Skin epidermis (tissue), 12 donors: ENCODE measurements at regions not wholly inside any gene's neighbourhood (a gene's known extent, or its start where the extent isn't known, plus 50 kb on each side); places are given as distances from the start of the nearest gene placed in this dataset.

Source experiments
- H3K27ac ChIP-seq, 21 experiments: fragments of 200-600 bp; sonication (generic) in 11 of 21; one replicate each; pipeline ENCODE4 v1.5.0; 2020; ENCODE audit warnings: mild to moderate bottlenecking in 3 of 21, inconsistent platforms in 2 of 21, moderate library complexity in 2 of 21
- H3K4me3 ChIP-seq, 7 experiments: fragments of 200-600 bp; sonication (generic) in 2 of 7; one replicate each; pipeline ENCODE4 v1.5.0; 2020; ENCODE audit warnings: inconsistent platforms in 2 of 7, mild to moderate bottlenecking in 2 of 7, moderate library complexity in 1 of 7

DNA sequence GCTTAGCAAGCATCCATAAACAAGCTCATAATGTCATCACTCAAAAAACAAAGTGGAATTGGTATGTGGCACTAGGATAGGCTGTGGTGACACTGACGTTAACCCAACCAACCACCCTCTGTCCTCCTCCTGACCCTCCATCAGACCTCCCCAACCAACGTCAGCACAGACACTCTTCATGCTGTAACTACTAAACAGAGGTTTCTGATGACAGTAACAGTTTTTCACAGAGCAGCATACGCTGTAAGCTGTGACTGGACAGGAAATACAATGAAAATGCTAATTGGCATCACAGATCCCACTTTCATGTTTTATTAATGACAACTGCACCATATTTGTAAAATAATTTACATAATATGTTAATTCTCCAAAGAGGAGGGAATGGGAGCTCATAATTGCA is 238.0 kb downstream of the IRS2 start:
- Histone ChIP-seq H3K27ac (no peak overlapping the region), H3K4me3 (no peak overlapping the region)

- no peak overlapping the region for H3K27ac ChIP-seq
- no peak overlapping the region for H3K4me3 ChIP-seq
These were observed 238.4 kb downstream of the IRS2 start for GRCh38 chr13:109547942-109548341.

DNA sequence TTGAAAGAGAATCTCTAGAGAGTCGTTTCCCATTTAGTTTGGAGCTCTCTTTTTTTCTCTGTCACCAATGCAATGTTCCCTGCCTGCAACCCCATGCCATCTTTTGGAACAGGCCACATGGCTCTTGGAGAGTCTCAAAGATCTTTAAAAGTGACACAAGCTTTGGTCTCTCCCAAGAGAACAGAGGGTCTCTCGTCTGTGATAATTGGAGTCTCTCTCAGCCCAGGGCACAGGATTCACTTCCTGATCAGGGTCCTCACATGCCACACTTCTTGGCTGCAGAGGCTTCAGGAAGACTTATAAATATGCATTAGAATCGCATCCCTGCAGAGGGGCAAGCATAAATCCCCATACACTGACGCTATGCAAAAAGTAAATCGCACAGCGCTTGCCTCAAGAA is 240.5 kb downstream of the IRS2 start:
- H3K27ac ChIP-seq: no peak overlapping the region
- H3K4me3 ChIP-seq: no peak overlapping the region

DNA sequence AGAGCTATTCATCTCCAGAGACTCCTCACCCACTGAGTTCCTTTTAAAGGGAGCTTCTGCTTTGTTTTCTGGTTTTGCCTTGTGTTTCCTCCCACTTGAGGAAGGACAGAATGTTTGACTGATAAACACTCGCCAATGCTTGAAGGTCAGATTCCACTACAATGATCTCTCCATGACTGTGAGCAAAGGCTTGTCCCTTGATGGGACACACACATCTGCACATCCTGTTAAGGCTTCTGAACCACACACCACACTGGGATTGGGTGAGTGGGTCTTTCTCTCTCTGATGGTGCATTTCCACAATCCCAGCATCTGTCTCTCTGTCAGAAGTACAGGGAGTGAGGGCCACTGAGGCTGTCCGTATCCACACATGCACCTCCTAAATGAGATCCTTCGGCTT is 245.3 kb downstream of the IRS2 start:
- no peak overlapping the region for H3K4me3 ChIP-seq
- no peak overlapping the region for H3K27ac ChIP-seq

DNA sequence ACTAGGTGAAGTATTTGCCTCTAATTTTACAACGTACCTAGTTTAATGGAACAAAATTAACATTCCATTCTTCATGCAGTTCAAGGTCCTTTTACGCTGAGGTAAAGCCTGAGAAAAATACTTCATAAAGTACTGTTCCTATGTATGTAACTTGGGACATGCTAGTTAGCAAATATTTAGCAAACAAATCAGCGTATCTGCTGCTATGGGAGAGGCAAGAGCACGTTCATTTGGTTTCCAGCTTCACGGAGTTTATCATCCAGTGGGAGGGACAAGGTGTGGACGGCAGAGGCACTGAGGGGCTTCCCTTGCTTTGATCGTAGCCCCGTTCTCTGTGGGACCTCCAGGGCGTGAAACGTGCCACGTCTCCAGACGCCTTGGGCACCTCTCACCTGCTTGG is 248.8 kb downstream of the IRS2 start:
- no peak overlapping the region for H3K27ac ChIP-seq

GRCh38 chr13:109533350-109533749 is 253.0 kb downstream of the IRS2 start:
- H3K27ac ChIP-seq: no peak overlapping the region

More for the DNA sequence above, 248.8 kb downstream of the IRS2 start:
- H3K4me3 ChIP-seq: no peak overlapping the region

DNA sequence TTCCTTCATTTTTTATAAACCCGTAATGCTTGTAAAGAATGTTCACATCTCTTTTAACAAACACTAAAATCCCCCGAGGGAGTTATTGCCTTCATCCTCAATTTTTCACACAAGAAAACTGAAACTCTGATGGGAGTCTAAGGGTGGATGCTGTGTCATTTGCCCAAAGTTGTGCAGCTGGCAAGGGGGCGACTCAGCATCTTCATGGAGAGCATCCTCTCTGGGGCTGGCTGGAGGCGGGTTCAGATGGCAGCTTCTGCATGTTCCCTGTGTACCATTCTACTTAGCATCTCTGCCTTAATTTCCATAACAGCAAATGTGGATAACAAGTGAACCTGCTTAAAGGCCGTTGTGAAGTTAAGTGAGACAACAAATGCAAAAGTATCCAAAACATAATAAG is 256.4 kb downstream of the IRS2 start:
- Histone ChIP-seq H3K27ac (no peak overlapping the region), H3K4me3 (no peak overlapping the region)

More at GRCh38 chr13:109533350-109533749, 253.0 kb downstream of the IRS2 start:
- no peak overlapping the region for H3K4me3 ChIP-seq

DNA sequence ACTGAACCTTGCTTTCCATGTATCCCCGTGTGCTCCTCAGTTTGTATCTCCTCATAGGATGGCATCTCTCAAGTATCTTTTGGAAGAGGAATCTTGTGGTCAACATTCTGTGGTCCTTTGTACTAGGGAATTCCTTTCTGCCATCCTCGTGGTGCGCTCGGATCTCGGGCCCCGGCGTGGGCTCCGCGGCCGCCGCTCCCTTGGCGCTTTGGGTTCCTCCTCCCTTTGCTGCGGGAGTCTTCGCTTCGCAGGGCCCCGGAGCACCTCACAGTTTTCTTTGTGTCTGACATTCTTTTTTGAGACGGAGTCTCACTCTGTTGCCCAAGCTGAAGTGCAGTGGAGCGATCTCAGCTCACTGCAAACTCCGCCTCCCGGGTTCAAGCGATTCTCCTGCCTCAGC is 264.7 kb downstream of the IRS2 start:
- H3K4me3 ChIP-seq: no peak overlapping the region
- no peak overlapping the region for H3K27ac ChIP-seq

DNA sequence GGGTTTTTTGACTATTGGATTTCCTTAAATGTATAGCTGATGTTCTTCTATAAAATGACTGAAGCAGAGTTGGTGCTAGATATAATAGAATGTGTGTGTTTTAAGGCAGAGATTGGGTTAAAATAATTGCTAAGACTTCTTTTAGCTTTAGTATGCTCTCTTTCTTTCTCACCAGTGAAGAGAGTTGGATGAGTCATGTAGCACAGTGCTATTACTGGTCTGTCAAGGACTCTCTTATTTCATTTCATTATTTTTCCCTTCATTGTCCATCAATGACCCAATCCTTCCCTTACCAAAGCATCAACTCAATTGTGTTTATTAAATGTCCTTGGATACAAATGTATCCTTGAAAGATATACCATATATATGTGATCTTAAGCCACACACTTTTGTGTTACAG is 268.9 kb downstream of the IRS2 start:
- Histone ChIP-seq H3K27ac (no peak overlapping the region), H3K4me3 (no peak overlapping the region)

- Histone ChIP-seq H3K27ac (no peak overlapping the region), H3K4me3 (no peak overlapping the region)
These were observed 270.2 kb downstream of the IRS2 start for GRCh38 chr13:109516186-109516585.

GRCh38 chr13:109510013-109510412 is 276.4 kb downstream of the IRS2 start:
- Histone ChIP-seq H3K4me3 (no peak overlapping the region), H3K27ac (no peak overlapping the region)

DNA sequence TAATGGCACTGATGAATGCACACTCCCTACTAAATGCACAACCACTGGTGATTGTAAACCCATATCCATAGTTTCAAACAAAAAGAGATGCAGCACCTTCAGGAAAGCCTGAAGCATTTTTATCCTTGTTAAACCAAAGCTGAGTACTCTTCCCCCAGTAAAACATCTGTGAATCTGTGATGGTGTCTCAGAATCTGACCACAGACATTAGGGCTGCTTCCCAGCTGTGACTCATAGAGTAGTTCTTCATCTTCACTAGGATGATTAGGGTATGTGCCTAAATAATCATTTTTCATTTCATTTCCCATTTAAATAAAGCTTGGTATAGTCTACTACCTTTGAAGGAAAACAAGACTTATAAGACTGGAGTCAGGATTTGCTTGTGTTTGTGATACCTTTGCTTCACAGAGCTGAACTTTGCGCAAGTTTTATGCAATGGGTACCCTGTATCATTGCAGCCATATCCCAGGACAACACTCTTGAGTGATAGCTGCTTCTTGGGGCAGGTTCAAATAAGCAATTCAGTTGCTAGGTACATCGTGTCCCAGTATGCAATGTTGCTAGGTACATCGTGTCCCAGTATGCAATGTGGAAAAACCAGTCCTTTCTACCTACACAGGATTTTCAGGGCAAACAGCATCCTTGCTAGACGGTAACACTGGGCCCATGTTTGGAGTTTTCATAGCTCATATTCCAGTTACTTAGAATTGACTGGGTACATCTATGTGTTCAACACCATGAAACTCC is 277.1 kb downstream of the IRS2 start:
- Histone ChIP-seq H3K27ac (no peak overlapping the region), H3K4me3 (no peak overlapping the region)

DNA sequence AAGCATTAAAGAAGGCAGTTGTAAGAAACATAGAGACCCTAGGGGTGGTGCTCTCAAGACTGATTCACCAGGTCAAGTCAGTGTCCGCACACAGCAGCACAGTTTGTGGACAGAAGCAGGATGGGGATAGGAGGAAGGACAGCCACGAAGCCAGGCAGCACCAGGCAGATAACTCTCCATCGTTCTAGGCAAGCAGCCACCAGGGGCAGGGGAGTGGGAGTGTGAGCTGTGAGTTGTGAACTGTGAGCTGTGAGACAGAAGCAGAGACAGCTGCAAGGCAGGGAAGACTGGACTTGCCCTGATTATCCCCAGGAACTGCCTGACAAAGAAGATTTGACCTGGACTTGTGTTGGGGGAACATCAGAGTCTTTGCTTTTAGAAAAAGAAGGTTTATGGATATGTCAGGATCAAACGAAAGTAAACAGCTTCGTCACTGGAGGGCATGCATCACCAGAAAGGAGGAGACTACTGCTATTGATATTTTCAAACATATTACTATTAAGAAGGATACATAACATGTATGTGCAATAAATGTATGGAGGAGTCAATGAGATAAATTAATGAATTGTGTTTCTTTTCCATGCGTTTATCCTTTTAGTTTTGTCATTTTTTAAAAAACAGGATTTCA is 286.1 kb downstream of the IRS2 start:
- Histone ChIP-seq H3K27ac (no peak overlapping the region), H3K4me3 (no peak overlapping the region)

DNA sequence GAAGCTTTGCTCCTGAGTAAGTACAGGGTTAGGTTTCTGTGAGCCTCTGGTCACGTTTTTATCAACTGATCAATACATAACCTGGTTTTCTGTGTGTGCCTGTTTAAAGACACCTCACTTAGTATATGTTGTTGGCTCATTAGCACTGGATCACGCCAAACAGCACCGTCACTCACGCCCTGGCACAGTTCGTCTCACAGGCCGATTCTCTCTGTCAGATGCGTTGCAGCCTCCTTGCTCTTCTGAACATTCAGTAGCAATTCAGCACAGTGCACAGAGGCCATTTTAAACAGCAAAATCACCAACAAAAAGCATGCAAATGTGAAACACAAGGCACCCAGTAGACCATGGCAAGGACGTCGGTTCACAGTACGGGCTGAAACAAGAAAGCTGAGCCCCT is 288.5 kb downstream of the IRS2 start:
- Histone ChIP-seq H3K27ac (no peak overlapping the region), H3K4me3 (no peak overlapping the region)

DNA sequence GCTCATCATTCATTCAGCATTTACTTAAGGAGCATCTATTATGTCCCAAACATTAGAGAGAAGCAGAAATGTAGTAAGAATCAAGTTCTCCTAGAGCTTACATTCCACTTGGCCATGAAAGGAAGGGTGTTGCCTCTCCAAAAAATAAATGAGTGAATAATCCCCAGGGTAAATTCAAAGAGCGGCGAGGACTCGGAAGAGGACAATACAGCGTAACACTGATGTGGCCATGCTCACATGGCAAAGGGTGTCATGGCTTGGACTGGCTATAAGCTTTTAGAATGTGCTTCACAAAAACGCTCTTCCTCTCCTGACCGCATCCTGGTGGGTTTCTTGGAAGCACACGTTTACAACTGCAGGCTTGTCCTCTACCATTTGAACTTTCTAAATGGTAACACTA is 290.2 kb downstream of the IRS2 start:
- Histone ChIP-seq H3K27ac (no peak overlapping the region), H3K4me3 (no peak overlapping the region)

- Histone ChIP-seq H3K4me3 (no peak overlapping the region), H3K27ac (no peak overlapping the region)
These were observed 291.4 kb downstream of the IRS2 start for GRCh38 chr13:109494925-109495369.

DNA sequence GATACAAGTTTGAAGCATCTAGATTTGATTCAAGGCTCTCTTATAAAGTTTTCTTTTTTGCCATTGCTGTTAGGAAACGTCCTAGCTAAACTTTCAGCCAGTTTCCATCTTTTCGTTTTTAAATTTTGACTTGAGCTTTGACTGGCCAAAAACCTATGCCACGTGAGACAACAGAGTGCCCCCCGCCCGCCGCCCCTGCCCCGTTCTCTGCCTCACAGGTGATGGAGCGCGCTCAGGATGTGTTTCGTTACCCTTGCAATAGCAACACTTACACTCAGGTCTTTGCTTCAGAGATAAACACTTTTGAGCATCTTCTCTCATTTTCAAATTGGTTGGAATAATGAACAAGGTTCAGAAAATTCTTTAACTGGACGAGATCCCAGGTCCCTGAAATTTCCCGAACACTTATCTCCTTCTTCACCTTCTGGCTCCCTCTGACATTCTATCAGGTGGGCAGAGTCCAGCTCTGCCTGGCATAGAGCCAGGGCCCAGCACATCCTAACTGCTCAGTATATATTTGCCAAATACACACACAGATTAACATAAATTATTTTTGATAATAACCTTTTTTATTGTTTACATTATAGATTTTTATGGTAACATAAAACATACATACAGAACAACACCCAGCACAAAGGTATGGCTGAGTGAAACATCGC is 301.1 kb downstream of the IRS2 start:
- Histone ChIP-seq H3K4me3 (no peak overlapping the region), H3K27ac (no peak overlapping the region)

DNA sequence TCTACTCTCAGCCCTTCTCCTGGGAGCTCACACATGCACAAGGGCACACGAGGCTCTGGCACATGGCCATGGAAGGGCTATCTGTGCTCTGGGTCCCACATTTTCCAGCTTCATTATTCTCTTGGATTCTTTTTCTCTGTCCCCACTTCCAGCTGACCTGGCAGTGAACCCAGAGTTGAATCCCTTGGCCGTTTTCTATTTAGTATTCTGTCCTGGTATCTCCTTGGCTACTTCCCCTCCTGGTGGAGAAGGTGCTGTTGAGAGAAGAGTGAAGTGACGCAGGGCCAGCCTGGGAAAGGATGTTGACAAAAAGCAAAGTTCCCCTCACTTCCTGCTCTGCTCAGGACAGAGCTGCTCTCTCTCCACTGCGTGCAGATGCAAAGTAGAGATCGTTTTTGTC is 303.1 kb downstream of the IRS2 start:
- H3K4me3 ChIP-seq: no peak overlapping the region
- no peak overlapping the region for H3K27ac ChIP-seq

DNA sequence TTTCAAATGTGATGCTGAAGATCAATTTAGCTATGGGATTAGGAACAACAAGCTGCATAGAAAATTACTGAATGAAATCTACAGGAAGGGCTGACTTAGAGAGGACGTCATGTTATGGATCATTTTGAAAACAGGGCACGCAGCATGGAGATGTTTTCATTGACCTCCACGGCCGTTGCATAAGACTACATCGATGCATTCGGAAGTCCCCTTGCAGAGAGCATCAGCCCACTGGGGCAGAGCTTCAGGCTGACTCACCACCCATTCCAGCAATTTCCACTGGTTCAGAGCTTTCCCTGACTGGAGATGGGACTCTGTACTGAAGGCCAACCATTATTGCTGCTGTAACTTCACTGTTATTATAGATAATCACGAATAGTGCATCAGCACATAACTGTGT is 305.3 kb downstream of the IRS2 start:
- Histone ChIP-seq H3K4me3 (no peak overlapping the region), H3K27ac (no peak overlapping the region)

DNA sequence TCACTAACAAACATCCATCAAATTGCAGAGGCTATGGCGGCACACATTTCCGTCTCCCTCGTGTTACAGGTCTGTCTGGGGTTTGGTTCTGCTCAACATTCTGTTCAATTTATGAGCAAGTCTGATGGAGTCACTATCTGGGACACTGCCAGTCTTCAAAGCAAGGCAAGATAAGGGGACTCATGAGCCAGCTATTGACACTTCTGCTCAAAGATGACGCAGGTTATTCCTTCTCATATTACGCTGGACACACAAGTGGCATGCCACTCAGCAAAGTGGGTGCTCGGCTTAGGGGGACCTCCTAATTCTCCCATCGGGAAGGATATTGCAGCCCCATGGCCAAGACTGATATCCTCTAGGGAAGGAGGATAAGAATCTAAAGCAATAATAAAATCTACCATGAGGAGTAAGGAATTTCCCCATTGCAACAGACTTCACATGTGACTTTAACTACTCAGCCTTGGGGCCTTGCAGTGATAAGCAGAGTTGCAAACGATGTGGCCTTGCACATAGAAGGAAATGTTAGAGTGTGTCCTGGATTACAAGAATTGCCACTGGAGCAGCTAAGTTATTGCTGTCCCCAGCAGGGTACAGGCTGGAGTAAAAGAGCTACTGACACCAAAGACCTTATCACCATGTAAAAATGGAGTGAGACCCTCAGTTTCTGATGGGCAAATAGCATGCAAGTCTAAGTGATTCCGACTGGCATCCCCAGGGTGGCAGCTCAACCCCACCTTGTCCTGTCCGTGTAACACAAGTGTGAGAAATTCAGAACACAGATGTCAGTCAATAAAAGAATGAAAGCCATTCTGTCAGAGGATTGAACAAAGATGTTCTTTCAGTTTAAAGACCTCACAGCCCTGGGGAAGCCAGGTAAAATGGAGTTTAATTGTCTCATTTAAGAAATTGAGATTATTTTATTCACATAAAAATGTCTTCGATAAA is 306.1 kb downstream of the IRS2 start:
- Histone ChIP-seq H3K27ac (no peak overlapping the region), H3K4me3 (no peak overlapping the region)
